ENCODE measurements at regions not wholly inside any gene's neighbourhood (a gene's known extent, or its start where the extent isn't known, plus 50 kb on each side); places are given as distances from the start of the nearest gene placed in this dataset.

DNA sequence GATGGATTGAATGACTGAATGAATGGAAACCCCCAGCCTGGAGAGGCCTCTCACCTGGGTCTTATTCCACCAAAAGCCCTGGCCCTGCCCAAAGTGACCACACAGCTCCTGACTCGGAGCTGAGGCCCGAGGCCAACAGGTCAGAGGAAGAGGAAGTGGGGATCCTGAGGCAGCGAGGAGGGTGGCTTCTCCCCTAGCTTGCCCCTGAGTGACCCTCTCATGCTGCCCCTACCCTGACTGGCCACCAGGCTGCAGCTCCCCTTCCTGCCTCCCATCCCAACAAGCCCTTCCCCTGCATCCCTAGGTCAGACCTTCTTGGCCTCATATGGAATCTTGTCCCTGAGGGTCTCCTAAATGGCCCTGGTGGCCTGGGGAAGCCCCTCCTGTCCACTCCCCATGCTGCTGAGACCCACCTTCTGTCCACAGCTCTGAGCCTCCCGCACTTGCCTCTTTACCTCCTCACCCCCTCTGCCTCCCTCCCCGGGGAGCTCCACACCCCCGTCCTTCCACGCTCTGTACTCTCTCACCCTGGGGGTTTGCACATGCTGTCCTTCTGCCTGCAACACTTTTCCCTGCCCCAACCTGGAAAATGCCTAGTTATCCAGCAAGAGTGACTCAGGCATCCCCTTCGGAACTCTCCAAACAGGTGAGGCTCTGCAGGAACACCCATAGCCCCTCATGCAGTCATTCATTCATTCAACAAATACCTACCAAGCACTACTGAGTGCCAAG is 134.8 kb upstream of the HDAC4 start (continued):
- TF ChIP-seq CTCF (conservative IDR thresholded peaks at IDR 0.05; ENCODE audit: low read depth in 2 of 2) (no peak), EZH2phosphoT487 (IDR thresholded peaks at IDR 0.05; ENCODE audit: unreplicated experiment) (no peak), ETS1 (IDR thresholded peaks at IDR 0.05) (no peak)

- no peaks in the 10 kb centered on the region for H3K9me2 ChIP-seq (ENCODE audit: insufficient read depth)
- ATAC-seq = no peak
- TF ChIP-seq CREB1 (CRISPR knock-in tag; IDR thresholded peaks at IDR 0.05; ENCODE audit: low read depth) (no peak), STAT1 (IDR thresholded peaks at IDR 0.05; ENCODE audit: unreplicated experiment) (no peak), EZH2phosphoT487 (IDR thresholded peaks at IDR 0.05; ENCODE audit: unreplicated experiment) (no peak), ZNF114 (CRISPR knock-in tag; IDR thresholded peaks at IDR 0.05) (no peak), CTCF (conservative IDR thresholded peaks at IDR 0.05; ENCODE audit: low read depth in 2 of 2) (no peak), POLR2AphosphoS5 (IDR thresholded peaks at IDR 0.05; ENCODE audit: low read depth) (no peak), JUNB (IDR thresholded peaks at IDR 0.05; ENCODE audit: unreplicated experiment) (no peak), ETS1 (IDR thresholded peaks at IDR 0.05) (no peak), ZNF331 (CRISPR knock-in tag; IDR thresholded peaks at IDR 0.05; ENCODE audit: low read depth) (no peak), EZH2 (IDR thresholded peaks at IDR 0.05; ENCODE audit: low read depth, unreplicated experiment) (no peak)
- TF ChIP-seq, protein P1, sequence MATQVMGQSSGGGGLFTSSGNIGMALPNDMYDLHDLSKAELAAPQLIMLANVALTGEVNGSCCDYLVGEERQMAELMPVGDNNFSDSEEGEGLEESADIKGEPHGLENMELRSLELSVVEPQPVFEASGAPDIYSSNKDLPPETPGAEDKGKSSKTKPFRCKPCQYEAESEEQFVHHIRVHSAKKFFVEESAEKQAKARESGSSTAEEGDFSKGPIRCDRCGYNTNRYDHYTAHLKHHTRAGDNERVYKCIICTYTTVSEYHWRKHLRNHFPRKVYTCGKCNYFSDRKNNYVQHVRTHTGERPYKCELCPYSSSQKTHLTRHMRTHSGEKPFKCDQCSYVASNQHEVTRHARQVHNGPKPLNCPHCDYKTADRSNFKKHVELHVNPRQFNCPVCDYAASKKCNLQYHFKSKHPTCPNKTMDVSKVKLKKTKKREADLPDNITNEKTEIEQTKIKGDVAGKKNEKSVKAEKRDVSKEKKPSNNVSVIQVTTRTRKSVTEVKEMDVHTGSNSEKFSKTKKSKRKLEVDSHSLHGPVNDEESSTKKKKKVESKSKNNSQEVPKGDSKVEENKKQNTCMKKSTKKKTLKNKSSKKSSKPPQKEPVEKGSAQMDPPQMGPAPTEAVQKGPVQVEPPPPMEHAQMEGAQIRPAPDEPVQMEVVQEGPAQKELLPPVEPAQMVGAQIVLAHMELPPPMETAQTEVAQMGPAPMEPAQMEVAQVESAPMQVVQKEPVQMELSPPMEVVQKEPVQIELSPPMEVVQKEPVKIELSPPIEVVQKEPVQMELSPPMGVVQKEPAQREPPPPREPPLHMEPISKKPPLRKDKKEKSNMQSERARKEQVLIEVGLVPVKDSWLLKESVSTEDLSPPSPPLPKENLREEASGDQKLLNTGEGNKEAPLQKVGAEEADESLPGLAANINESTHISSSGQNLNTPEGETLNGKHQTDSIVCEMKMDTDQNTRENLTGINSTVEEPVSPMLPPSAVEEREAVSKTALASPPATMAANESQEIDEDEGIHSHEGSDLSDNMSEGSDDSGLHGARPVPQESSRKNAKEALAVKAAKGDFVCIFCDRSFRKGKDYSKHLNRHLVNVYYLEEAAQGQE (IDR thresholded peaks at IDR 0.05; ENCODE audit: unreplicated experiment) = no peak
- no peak for DNase-seq (ENCODE audit: low spot score)
- no peaks in the 10 kb centered on the region for H4K20me1 ChIP-seq (replicated peaks; ENCODE audit: insufficient read depth)
- no peak overlapping the region for H3K27ac ChIP-seq (ENCODE audit: low read depth)
- Mint-ChIP-seq H3K36me3 (ENCODE audit: low read depth) (no peaks in the 10 kb centered on the region; the same call in 2 of the 3 replicates), H3K27ac (no peak overlapping the region), H3K27me3 (ENCODE audit: insufficient read depth, low read depth, poor library complexity) (peaks cover 3% of the 10 kb centered on the region), H3K9me3 (peaks cover 7% of the 10 kb centered on the region; the same call in 1 of the 3 replicates), H3K4me1 (no peaks in the 10 kb centered on the region), H3K4me3 (no peak overlapping the region)
- no peak overlapping the region for H3K4me2 ChIP-seq
- H3K79me2 ChIP-seq (replicated peaks; ENCODE audit: insufficient read depth) = no peaks in the 10 kb centered on the region
- no peak overlapping the region for H2AFZ ChIP-seq
- no peaks in the 10 kb centered on the region for H3K36me3 ChIP-seq (ENCODE audit: insufficient read depth)
- H3K4me3 ChIP-seq = no peak overlapping the region
- no peaks in the 10 kb centered on the region for H3F3A ChIP-seq (replicated peaks; ENCODE audit: low read depth)
- no peaks in the 10 kb centered on the region for H3K27me3 ChIP-seq (ENCODE audit: insufficient read depth)
- no peaks in the 10 kb centered on the region for H3K4me1 ChIP-seq (ENCODE audit: insufficient read depth)
Measured at GRCh38 chr2:239534581-239535412, 134.0 kb upstream of the HDAC4 start.
